H1 (cell line): ENCODE measurements at regions not wholly inside any gene's neighbourhood (a gene's known extent, or its start where the extent isn't known, plus 50 kb on each side); places are given as distances from the start of the nearest gene placed in this dataset.

Experiments
- ATF3 ChIP-seq: IDR thresholded peaks from 2 replicates; pipeline ENCODE4 v1.6.1; 2011; ENCODE audit warnings: low read depth, mild to moderate bottlenecking, low read length; ENCODE audit not compliant: insufficient read depth
- BCL11A ChIP-seq, 2 experiments: IDR thresholded peaks; one replicate each; pipeline ENCODE4 v1.6.1; 2011; ENCODE audit warnings: low read depth in 2 of 2, low read length in 2 of 2, mild to moderate bottlenecking in 2 of 2
- CHD1 ChIP-seq: IDR thresholded peaks from 2 replicates; pipeline ENCODE4 v1.6.1; 2012; ENCODE audit warnings: low read depth, low read length, improper control_type of control experiment
- CHD7 ChIP-seq: fragments of 300-600 bp; sonication (generic); IDR thresholded peaks from 2 replicates; pipeline ENCODE4 v1.7.1; 2012; ENCODE audit warnings: low read length, moderate library complexity, mild to moderate bottlenecking, inconsistent platforms; ENCODE audit not compliant: insufficient replicate concordance
- POLR2AphosphoS5 ChIP-seq: IDR thresholded peaks from 2 replicates; pipeline ENCODE4 v1.6.1; 2011; ENCODE audit warnings: low read depth, low read length
- POU5F1 ChIP-seq: IDR thresholded peaks from 2 replicates; pipeline ENCODE4 v1.6.1; 2011; ENCODE audit warnings: low read depth, mild to moderate bottlenecking, low read length, moderate library complexity
- RNF2 ChIP-seq: fragments of 200-900, 300-1000 bp; sonication (generic); IDR thresholded peaks from 2 replicates; pipeline ENCODE4 v1.7.1; 2016; ENCODE audit warnings: borderline replicate concordance, low read depth, mild to moderate bottlenecking, antibody characterized with exemption, low read length; ENCODE audit not compliant: poor library complexity, severe bottlenecking; ENCODE audit errors: missing control alignments
- SRF ChIP-seq: IDR thresholded peaks from 2 replicates; pipeline ENCODE4 v1.6.1; 2011; ENCODE audit warnings: mild to moderate bottlenecking, low read depth, low read length, moderate library complexity

- TF ChIP-seq CHD7 (no peak), POLR2AphosphoS5 (no peak), POU5F1 (no peak), CHD1 (no peak), ATF3 (no peak), RNF2 (no peak), SRF (no peak), BCL11A (IDR thresholded peaks at IDR 0.05; ENCODE audit: low read depth in 2 of 2, low read length in 2 of 2) (no peak)
Observed at GRCh38 chr13:80939581-80939980, 598.7 kb upstream of the SPRY2 start (continued).
